Cardiac muscle cell (in vitro differentiated cells and primary cell): ENCODE measurements at regions not wholly inside any gene's neighbourhood (a gene's known extent, or its start where the extent isn't known, plus 50 kb on each side); places are given as distances from the start of the nearest gene placed in this dataset.
"Not testable (repeated sequence)": the region's sequence is repeated elsewhere in the genome, so short reads cannot be mapped to it uniquely, and the experiment has no call there.

Experiments used
- DNase-seq, 2 donors: peaks; one replicate each; pipeline versions ENCODE4 v3.0.0 to v3.0.0-alpha.2; 2010 to 2017; ENCODE audit warnings: low read depth in 1 of 2, low spot score in 1 of 2
- H3K27ac ChIP-seq: fragments of 200-600 bp; sonication (generic); 2 replicates; pipeline ENCODE4 v1.5.1; 2016
- H3K27me3 ChIP-seq: fragments of 200-600 bp; sonication (generic); 2 replicates; pipeline ENCODE4 v1.6.0; 2016; ENCODE audit warnings: control low read depth
- H3K36me3 ChIP-seq: fragments of 200-600 bp; sonication (generic); 2 replicates; pipeline ENCODE4 v1.5.1; 2016; ENCODE audit warnings: control low read depth
- H3K4me1 ChIP-seq: fragments of 200-600 bp; sonication (generic); 2 replicates; pipeline ENCODE4 v1.8.1; 2017; ENCODE audit warnings: low read depth, mild to moderate bottlenecking, mixed run types
- H3K4me3 ChIP-seq: fragments of 200-600 bp; sonication (generic); 2 replicates; pipeline ENCODE4 v1.5.1; 2016; ENCODE audit warnings: mild to moderate bottlenecking
- H3K9me3 ChIP-seq: fragments of 200-600 bp; sonication (generic); 2 replicates; pipeline ENCODE4 v1.5.1; 2017; ENCODE audit warnings: low read depth, mild to moderate bottlenecking, control low read depth
- TF ChIP-seq, protein P1 (sequence below): IDR thresholded peaks from 2 replicates; pipeline ENCODE4 v1.5.1; 2012; ENCODE audit warnings: low read depth, mild to moderate bottlenecking, low read length

DNA sequence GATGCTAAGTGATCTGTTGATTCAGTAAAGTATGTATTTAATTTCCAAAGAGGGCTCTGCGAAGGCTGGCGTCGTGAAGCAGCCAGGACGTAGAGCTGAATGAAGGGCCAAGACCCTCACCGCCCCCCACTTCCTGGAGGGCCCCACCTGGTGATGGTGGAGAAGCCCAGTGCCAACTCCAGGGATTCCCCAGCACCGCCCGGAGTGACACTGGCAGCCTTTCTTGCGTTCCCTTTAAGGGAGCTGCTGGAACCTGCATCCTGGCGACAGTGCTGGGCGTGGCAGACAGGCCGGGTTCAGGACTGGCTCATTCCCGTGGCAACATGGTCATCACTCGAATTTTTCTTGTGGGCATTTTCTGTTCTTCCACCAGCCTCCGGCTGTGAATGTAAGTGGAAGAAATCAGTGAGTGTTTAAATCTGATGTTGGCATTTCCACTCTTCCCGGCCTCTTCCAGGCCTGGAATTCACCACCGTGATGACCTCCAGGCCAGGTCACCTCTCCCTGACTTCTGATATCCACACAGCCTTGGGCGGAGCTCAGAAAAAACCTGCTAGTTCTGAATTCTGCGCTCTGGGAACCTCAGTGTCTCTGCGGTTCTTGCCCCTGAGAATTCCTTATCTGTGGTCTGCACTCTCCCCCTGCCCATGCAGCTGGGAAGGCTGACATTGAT lies 57.4 kb upstream of the DACT2 start:
- no peak overlapping the region for H3K27ac ChIP-seq

DNA sequence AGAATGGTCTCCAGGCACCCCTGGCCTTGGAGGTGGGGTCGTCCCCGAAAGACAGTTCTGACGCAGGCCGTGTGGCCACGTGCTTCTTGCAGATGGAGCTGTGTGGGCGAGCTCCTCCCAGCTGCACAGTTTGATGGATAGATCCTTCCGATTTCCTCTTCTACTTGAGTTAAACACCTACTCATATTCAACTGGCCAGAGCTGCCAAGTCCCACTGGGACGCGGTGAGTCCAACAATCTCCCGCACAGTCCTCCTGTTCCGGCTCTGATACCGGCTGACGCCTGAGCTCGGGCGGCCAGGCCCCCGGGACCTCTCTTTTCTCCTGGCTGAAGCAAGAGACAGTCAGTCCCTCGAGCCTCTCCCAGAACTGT lies 57.9 kb upstream of the DACT2 start:
- H3K4me3 ChIP-seq = no peak overlapping the region
- no peaks in the 10 kb centered on the region for H3K27me3 ChIP-seq
- no peak overlapping the region for H3K27ac ChIP-seq
- peak in 1 of 2 donors; percentile 66 for DNase-seq
- no peaks in the 10 kb centered on the region for H3K36me3 ChIP-seq
- no peaks in the 10 kb centered on the region for H3K9me3 ChIP-seq
- no peaks in the 10 kb centered on the region for H3K4me1 ChIP-seq
- TF ChIP-seq, protein P1, sequence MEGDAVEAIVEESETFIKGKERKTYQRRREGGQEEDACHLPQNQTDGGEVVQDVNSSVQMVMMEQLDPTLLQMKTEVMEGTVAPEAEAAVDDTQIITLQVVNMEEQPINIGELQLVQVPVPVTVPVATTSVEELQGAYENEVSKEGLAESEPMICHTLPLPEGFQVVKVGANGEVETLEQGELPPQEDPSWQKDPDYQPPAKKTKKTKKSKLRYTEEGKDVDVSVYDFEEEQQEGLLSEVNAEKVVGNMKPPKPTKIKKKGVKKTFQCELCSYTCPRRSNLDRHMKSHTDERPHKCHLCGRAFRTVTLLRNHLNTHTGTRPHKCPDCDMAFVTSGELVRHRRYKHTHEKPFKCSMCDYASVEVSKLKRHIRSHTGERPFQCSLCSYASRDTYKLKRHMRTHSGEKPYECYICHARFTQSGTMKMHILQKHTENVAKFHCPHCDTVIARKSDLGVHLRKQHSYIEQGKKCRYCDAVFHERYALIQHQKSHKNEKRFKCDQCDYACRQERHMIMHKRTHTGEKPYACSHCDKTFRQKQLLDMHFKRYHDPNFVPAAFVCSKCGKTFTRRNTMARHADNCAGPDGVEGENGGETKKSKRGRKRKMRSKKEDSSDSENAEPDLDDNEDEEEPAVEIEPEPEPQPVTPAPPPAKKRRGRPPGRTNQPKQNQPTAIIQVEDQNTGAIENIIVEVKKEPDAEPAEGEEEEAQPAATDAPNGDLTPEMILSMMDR = no peak

More for the DNA sequence above, 57.4 kb upstream of the DACT2 start:
- Histone ChIP-seq H3K27me3 (no peaks in the 10 kb centered on the region), H3K36me3 (no peaks in the 10 kb centered on the region), H3K9me3 (no peaks in the 10 kb centered on the region), H3K4me1 (no peaks in the 10 kb centered on the region), H3K4me3 (no peak overlapping the region)
- no peak for DNase-seq
- TF ChIP-seq, protein P1 = no peak

DNA sequence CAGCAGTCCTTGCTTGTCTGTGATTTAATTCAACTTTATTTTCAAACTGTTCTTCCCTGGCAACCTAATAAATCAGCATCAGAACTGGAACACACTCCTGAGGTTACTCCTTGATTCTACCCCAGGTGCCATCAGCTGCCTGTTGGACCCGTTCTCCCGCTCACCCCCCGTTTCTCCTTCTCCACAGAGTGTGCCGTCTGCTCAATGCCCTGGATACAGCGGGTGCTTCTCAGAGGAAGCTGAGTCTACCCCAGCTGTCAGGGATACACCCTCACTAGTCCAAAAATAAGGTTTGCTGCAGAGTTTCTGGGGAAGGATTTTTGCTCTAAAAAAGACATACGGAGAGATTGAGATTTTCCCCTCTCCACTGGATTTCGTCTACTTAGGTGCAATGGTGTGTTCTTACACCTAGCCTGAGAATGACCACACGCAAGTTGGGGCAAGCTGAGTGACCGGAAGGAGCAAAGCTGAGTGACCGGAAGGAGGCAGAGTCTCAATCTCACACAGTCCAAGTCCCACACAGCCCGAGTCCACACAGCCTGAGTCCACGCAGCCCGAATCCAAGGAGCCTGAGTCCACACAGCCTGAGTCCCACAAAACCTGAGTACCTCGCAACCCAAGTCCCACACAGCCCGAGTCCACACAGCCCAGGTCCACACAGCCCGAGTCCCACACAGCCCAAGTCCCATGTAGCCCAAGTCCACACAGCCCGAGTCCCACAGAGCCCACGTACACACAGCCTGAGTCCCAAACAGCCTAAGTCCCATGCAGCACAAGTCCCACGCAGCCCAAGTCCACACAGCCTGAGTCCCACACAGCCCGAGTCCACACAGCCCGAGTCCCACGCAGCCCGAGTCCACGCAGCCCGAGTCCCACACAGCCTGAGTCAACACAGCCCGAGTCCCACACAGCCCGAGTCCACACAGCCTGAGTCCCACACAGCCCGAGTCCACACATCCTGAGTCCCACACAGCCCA lies 58.6 kb upstream of the DACT2 start:
- TF ChIP-seq, protein P1 = no peak
- no peak overlapping the region for H3K27ac ChIP-seq

GRCh38 chr6:168379579-168379978 lies 60.0 kb upstream of the DACT2 start:
- H3K4me3 ChIP-seq, H3K9me3 ChIP-seq, H3K36me3 ChIP-seq, DNase-seq, H3K4me1 ChIP-seq, H3K27ac ChIP-seq, H3K27me3 ChIP-seq: not testable (repeated sequence)

More for the DNA sequence above, 58.6 kb upstream of the DACT2 start:
- H3K9me3 ChIP-seq = no peaks in the 10 kb centered on the region
- no peak overlapping the region for H3K4me3 ChIP-seq
- H3K27me3 ChIP-seq = no peaks in the 10 kb centered on the region
- H3K4me1 ChIP-seq = no peaks in the 10 kb centered on the region
- no peak for DNase-seq
- H3K36me3 ChIP-seq = no peaks in the 10 kb centered on the region

GRCh38 chr6:168380166-168380955 lies 60.6 kb upstream of the SMOC2 start:
- not testable (repeated sequence) for DNase-seq, H3K27ac ChIP-seq

GRCh38 chr6:168380956-168381605 lies 59.9 kb upstream of the SMOC2 start:
- Histone ChIP-seq H3K27ac (no peak overlapping the region), H3K4me3 (no peak overlapping the region), H3K4me1 (no peaks in the 10 kb centered on the region), H3K36me3 (no peaks in the 10 kb centered on the region), H3K27me3 (no peaks in the 10 kb centered on the region), H3K9me3 (no peaks in the 10 kb centered on the region)
- DNase-seq = no peak
- TF ChIP-seq, protein P1 = no peak

More at GRCh38 chr6:168380166-168380955, 60.6 kb upstream of the SMOC2 start:
- H3K4me3 ChIP-seq, H3K27me3 ChIP-seq, H3K36me3 ChIP-seq, H3K9me3 ChIP-seq, H3K4me1 ChIP-seq: not testable (repeated sequence)
